OCI-LY7 (cell line): ENCODE measurements at regions not wholly inside any gene's neighbourhood (a gene's known extent, or its start where the extent isn't known, plus 50 kb on each side); places are given as distances from the start of the nearest gene placed in this dataset.

ENCODE experiments used
- EZH2phosphoT487 ChIP-seq: fragments of 200-600 bp; sonication (generic); IDR thresholded peaks from 2 replicates; pipeline ENCODE4 v1.6.1; 2018; ENCODE audit warnings: low read depth, borderline replicate concordance, mild to moderate bottlenecking, mixed run types, antibody characterized with exemption, low read length, moderate library complexity, mixed read lengths
- TF ChIP-seq, protein P1 (sequence below): fragments of 200-600 bp; sonication (generic); conservative IDR thresholded peaks from 2 replicates; pipeline ENCODE4 v1.5.1; 2014; ENCODE audit warnings: mild to moderate bottlenecking, antibody characterized with exemption, low read length, moderate library complexity, mixed read lengths

DNA sequence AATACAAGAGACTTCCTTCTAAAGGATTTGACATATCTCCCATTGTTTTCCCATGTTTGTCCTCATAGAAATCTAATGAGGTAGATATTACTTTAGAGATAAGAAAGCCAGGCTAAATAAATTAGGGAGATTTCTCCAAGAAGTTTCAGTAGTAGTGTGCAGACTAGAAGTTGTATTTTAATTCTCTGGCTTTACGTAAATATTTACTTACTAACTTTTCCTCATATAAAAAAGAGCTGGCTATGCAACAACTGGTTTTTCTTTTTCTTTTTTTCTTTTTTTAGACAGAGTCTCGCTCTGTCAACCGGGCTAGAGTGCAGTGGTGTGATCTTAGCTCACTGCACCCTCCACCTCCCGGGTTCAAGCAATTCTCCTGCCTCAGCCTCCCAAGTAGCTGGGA lies 60.6 kb upstream of the ACYP2 start:
- TF ChIP-seq, protein P1, sequence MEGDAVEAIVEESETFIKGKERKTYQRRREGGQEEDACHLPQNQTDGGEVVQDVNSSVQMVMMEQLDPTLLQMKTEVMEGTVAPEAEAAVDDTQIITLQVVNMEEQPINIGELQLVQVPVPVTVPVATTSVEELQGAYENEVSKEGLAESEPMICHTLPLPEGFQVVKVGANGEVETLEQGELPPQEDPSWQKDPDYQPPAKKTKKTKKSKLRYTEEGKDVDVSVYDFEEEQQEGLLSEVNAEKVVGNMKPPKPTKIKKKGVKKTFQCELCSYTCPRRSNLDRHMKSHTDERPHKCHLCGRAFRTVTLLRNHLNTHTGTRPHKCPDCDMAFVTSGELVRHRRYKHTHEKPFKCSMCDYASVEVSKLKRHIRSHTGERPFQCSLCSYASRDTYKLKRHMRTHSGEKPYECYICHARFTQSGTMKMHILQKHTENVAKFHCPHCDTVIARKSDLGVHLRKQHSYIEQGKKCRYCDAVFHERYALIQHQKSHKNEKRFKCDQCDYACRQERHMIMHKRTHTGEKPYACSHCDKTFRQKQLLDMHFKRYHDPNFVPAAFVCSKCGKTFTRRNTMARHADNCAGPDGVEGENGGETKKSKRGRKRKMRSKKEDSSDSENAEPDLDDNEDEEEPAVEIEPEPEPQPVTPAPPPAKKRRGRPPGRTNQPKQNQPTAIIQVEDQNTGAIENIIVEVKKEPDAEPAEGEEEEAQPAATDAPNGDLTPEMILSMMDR: no peak
- no peak for TF ChIP-seq EZH2phosphoT487
